ENCODE measurements at regions not wholly inside any gene's neighbourhood (a gene's known extent, or its start where the extent isn't known, plus 50 kb on each side); places are given as distances from the start of the nearest gene placed in this dataset.
"Not testable (repeated sequence)": the region's sequence is repeated elsewhere in the genome, so short reads cannot be mapped to it uniquely, and the experiment has no call there.

- DNase-seq, result no peak
These were observed 212.6 kb downstream of the MN1 start for GRCh38 chr22:27588915-27589314.

- no peak for DNase-seq
These were observed 210.5 kb downstream of the MN1 start for GRCh38 chr22:27591060-27591459.

- no peak for DNase-seq
These were observed 208.2 kb downstream of the MN1 start for GRCh38 chr22:27593378-27593777.

GRCh38 chr22:27594020-27594419, 207.5 kb downstream of the MN1 start:
- no peak for DNase-seq

GRCh38 chr22:27594474-27595134, 207.0 kb downstream of the MN1 start:
- DNase-seq, result no peak

- DNase-seq, result no peak
These were observed 205.3 kb downstream of the MN1 start for GRCh38 chr22:27596133-27596870.

GRCh38 chr22:27597703-27598444, 203.7 kb downstream of the MN1 start:
- DNase-seq, result no peak

GRCh38 chr22:27598792-27599191, 202.8 kb downstream of the MN1 start:
- DNase-seq, result no peak

- DNase-seq, result no peak
These were observed 200.4 kb downstream of the MN1 start for GRCh38 chr22:27601195-27601594.

- no peak for DNase-seq
These were observed 199.2 kb downstream of the MN1 start for GRCh38 chr22:27602390-27602789.

GRCh38 chr22:27603111-27603799, 198.3 kb downstream of the MN1 start:
- DNase-seq, result no peak

- no peak for DNase-seq
These were observed 197.8 kb downstream of the MN1 start for GRCh38 chr22:27603800-27604144.

GRCh38 chr22:27605390-27605789, 196.2 kb downstream of the MN1 start:
- no peak for DNase-seq

- DNase-seq, result not testable (repeated sequence)
These were observed 193.8 kb downstream of the MN1 start for GRCh38 chr22:27607750-27608149.

- DNase-seq, result no peak
These were observed 192.1 kb downstream of the MN1 start for GRCh38 chr22:27609451-27609888.

- DNase-seq, result not testable (repeated sequence)
These were observed 191.4 kb downstream of the MN1 start for GRCh38 chr22:27610164-27610563.

GRCh38 chr22:27610863-27611786, 190.4 kb downstream of the MN1 start:
- no peak for DNase-seq

GRCh38 chr22:27612115-27612514, 189.4 kb downstream of the MN1 start:
- DNase-seq, result no peak

GRCh38 chr22:27613099-27614005, 188.2 kb downstream of the MN1 start:
- DNase-seq, result no peak

GRCh38 chr22:27614006-27614649, 187.4 kb downstream of the MN1 start:
- DNase-seq, result no peak

GRCh38 chr22:27614650-27615007, 186.9 kb downstream of the MN1 start:
- DNase-seq, result no peak
